ENCODE measurements at regions not wholly inside any gene's neighbourhood (a gene's known extent, or its start where the extent isn't known, plus 50 kb on each side); places are given as distances from the start of the nearest gene placed in this dataset.

DNA sequence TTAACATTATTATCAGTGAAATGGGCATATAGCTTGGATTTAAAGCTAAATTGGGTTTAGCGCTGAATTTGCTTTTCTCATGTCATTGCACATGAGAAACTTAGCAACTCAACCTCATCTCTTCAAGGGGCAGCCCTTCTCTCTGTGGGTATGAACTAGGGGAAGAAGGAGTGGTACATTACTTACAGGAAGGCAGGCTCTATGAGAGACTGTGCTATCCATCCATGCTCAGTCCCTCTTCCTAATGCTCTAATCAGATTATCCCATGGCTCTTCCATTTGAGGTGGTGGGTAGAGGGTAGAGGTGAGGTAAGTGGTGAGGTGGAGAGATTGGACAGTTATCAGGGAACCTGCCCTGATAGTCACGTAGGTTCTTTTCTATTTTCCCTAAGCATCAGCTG, 343.7 kb upstream of the NOVA1 start:
- H2AFZ ChIP-seq (ENCODE audit: low read length): no peak overlapping the region
- peaks cover 4% of the 10 kb centered on the region for H3K9me3 ChIP-seq (ENCODE audit: low read depth, low read length)
- no peaks in the 10 kb centered on the region for H3K4me1 ChIP-seq (ENCODE audit: insufficient read depth, low read length)
- H3K27ac ChIP-seq (ENCODE audit: low read depth, low read length): no peak overlapping the region
- DNase-seq (ENCODE audit: insufficient read length, low spot score, missing footprints): no peak
- no peaks in the 10 kb centered on the region for H3K79me2 ChIP-seq (ENCODE audit: insufficient read depth, low read length)
- H3K4me2 ChIP-seq (ENCODE audit: insufficient read depth, low read length): no peak overlapping the region
- no peaks in the 10 kb centered on the region for H3K36me3 ChIP-seq (ENCODE audit: insufficient read depth, low read length)
- H3K27me3 ChIP-seq (ENCODE audit: insufficient read depth, low read length): no peaks in the 10 kb centered on the region
- TF ChIP-seq, protein P1, sequence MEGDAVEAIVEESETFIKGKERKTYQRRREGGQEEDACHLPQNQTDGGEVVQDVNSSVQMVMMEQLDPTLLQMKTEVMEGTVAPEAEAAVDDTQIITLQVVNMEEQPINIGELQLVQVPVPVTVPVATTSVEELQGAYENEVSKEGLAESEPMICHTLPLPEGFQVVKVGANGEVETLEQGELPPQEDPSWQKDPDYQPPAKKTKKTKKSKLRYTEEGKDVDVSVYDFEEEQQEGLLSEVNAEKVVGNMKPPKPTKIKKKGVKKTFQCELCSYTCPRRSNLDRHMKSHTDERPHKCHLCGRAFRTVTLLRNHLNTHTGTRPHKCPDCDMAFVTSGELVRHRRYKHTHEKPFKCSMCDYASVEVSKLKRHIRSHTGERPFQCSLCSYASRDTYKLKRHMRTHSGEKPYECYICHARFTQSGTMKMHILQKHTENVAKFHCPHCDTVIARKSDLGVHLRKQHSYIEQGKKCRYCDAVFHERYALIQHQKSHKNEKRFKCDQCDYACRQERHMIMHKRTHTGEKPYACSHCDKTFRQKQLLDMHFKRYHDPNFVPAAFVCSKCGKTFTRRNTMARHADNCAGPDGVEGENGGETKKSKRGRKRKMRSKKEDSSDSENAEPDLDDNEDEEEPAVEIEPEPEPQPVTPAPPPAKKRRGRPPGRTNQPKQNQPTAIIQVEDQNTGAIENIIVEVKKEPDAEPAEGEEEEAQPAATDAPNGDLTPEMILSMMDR (IDR thresholded peaks at IDR 0.05; ENCODE audit: extremely low read depth, low read depth, low read length): no peak
- no peak overlapping the region for H3K4me3 ChIP-seq (ENCODE audit: insufficient read depth, low read length)
- H4K20me1 ChIP-seq (ENCODE audit: insufficient read depth, low read length): no peaks in the 10 kb centered on the region

DNA sequence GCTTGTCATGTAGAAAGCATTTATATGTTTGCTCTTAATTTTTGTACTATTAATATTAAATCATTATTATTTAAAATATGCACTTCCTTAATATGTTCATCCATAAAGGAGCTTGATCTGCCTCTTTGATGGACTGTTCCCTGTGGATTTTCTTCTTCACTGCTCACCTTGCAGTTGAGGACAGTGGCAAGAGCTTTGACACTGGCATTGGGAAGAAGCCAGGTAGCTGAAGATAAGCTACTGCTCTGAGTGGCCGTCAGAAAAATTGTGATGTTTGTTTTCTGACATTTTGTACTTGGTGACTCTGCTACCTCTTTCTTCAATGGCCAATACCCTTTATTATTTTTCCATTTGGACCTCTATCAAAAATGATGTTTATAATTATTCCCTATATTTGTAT, 349.4 kb upstream of the NOVA1 start:
- H3K4me3 ChIP-seq (ENCODE audit: insufficient read depth, low read length): no peak overlapping the region
- no peak overlapping the region for H3K27ac ChIP-seq (ENCODE audit: low read depth, low read length)
- no peaks in the 10 kb centered on the region for H3K36me3 ChIP-seq (ENCODE audit: insufficient read depth, low read length)
- no peak overlapping the region for H3K4me2 ChIP-seq (ENCODE audit: insufficient read depth, low read length)
- no peak overlapping the region for H2AFZ ChIP-seq (ENCODE audit: low read length)
- no peaks in the 10 kb centered on the region for H3K27me3 ChIP-seq (ENCODE audit: insufficient read depth, low read length)
- H3K9me3 ChIP-seq (ENCODE audit: low read depth, low read length): peaks cover 4% of the 10 kb centered on the region
- no peak for DNase-seq (ENCODE audit: insufficient read length, low spot score, missing footprints)
- H4K20me1 ChIP-seq (ENCODE audit: insufficient read depth, low read length): no peaks in the 10 kb centered on the region
- TF ChIP-seq, protein P1 (IDR thresholded peaks at IDR 0.05; ENCODE audit: extremely low read depth, low read depth, low read length): no peak
- H3K4me1 ChIP-seq (ENCODE audit: insufficient read depth, low read length): no peaks in the 10 kb centered on the region
- no peaks in the 10 kb centered on the region for H3K79me2 ChIP-seq (ENCODE audit: insufficient read depth, low read length)

DNA sequence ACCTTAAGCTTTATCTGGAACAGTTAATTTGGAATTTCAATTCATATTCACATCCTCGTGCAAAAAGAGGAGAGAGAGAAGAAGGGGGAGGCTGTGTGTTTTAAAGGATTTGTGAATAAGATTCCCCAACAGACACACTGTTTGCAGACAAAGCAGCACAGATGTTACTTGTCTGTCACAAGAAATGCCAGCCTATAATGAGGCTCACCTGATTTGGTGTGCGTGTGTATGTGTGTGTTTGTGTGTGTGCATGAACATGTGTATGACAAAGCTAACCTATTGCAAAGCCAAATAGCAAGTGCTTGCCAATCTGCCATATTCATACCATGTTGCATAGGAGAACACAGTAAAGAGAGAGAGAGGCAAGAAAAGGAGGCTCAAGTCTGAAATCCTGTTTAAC, 361.6 kb upstream of the NOVA1 start:
- no peak overlapping the region for H2AFZ ChIP-seq (ENCODE audit: low read length)
- no peak overlapping the region for H3K4me2 ChIP-seq (ENCODE audit: insufficient read depth, low read length)
- H3K4me1 ChIP-seq (ENCODE audit: insufficient read depth, low read length): no peaks in the 10 kb centered on the region

DNA sequence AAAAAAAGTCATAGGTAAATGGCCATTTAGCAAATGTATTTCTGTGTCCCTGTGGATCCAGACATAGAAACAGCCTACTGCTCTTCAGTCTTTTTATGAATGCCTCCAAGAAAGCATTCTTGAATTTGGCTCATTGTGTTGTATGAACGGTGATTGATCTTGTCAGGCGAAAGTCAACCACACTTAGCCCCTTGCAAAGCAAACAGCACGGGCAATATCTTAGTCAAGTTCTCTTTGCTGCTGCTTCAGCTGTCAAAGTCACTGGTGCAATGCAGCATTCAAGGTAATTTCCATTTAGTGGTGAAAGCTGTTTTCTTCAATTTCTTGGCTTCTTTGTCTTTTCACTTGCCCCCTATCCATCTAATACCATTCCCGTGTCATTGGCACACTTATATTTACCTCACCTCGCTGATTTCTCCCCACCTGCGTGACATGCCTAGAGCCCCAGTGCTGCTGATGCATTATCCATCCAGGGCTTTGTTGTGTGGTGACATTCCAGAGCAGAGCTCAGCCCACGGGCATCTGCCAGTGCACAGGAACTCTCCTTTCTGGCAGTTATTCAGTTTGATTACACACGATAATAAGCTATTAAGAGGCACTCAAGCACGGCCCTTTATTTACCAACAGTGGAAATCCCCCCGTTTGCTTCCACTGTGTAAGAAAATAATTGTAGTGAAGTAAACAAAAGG, 362.3 kb upstream of the NOVA1 start:
- Histone ChIP-seq H3K4me2 (ENCODE audit: insufficient read depth, low read length) (no peak overlapping the region), H4K20me1 (ENCODE audit: insufficient read depth, low read length) (no peaks in the 10 kb centered on the region)
- TF ChIP-seq, protein P1 (IDR thresholded peaks at IDR 0.05; ENCODE audit: extremely low read depth, low read depth, low read length): no peak

More for the DNA sequence above, 361.6 kb upstream of the NOVA1 start:
- DNase-seq (ENCODE audit: insufficient read length, low spot score, missing footprints): no peak
- Histone ChIP-seq H3K27me3 (ENCODE audit: insufficient read depth, low read length) (no peaks in the 10 kb centered on the region), H3K27ac (ENCODE audit: low read depth, low read length) (no peak overlapping the region), H4K20me1 (ENCODE audit: insufficient read depth, low read length) (no peaks in the 10 kb centered on the region), H3K9me3 (ENCODE audit: low read depth, low read length) (no peaks in the 10 kb centered on the region), H3K36me3 (ENCODE audit: insufficient read depth, low read length) (no peaks in the 10 kb centered on the region), H3K79me2 (ENCODE audit: insufficient read depth, low read length) (no peaks in the 10 kb centered on the region), H3K4me3 (ENCODE audit: insufficient read depth, low read length) (no peak overlapping the region)
- TF ChIP-seq, protein P1 (IDR thresholded peaks at IDR 0.05; ENCODE audit: extremely low read depth, low read depth, low read length): no peak

More for the DNA sequence above, 362.3 kb upstream of the NOVA1 start:
- no peaks in the 10 kb centered on the region for H3K36me3 ChIP-seq (ENCODE audit: insufficient read depth, low read length)
- H3K27ac ChIP-seq (ENCODE audit: low read depth, low read length): no peak overlapping the region
- DNase-seq (ENCODE audit: insufficient read length, low spot score, missing footprints): no peak
- H3K79me2 ChIP-seq (ENCODE audit: insufficient read depth, low read length): no peaks in the 10 kb centered on the region
- H3K9me3 ChIP-seq (ENCODE audit: low read depth, low read length): no peaks in the 10 kb centered on the region
- no peak overlapping the region for H3K4me3 ChIP-seq (ENCODE audit: insufficient read depth, low read length)
- H3K4me1 ChIP-seq (ENCODE audit: insufficient read depth, low read length): no peaks in the 10 kb centered on the region
- no peaks in the 10 kb centered on the region for H3K27me3 ChIP-seq (ENCODE audit: insufficient read depth, low read length)
- H2AFZ ChIP-seq (ENCODE audit: low read length): no peak overlapping the region
